ENCODE measurements at regions not wholly inside any gene's neighbourhood (a gene's known extent, or its start where the extent isn't known, plus 50 kb on each side); places are given as distances from the start of the nearest gene placed in this dataset.

GRCh38 chr12:93059925-93060665 is 131.0 kb upstream of the EEA1 start:
- Histone ChIP-seq H3K4me3 (ENCODE audit: low read depth, low read length) (no peak overlapping the region), H3K27me3 (ENCODE audit: insufficient read depth, low read length) (peaks cover 14% of the 10 kb centered on the region), H3K4me1 (ENCODE audit: control insufficient read depth, insufficient read depth, low read length, unreplicated experiment) (no peaks in the 10 kb centered on the region), H3K36me3 (ENCODE audit: insufficient read depth, low read length) (no peaks in the 10 kb centered on the region), H3K79me2 (ENCODE audit: control insufficient read depth, insufficient read depth, low read length, unreplicated experiment) (no peaks in the 10 kb centered on the region), H3K27ac (ENCODE audit: low read depth, low read length) (no peak overlapping the region), H2AFZ (ENCODE audit: low read length, unreplicated experiment) (no peak overlapping the region)

GRCh38 chr12:93060666-93061472 is 131.8 kb upstream of the EEA1 start:
- Histone ChIP-seq H3K4me3 (ENCODE audit: low read depth, low read length) (no peak overlapping the region), H3K36me3 (ENCODE audit: insufficient read depth, low read length) (no peaks in the 10 kb centered on the region), H3K27me3 (ENCODE audit: insufficient read depth, low read length) (peaks cover 14% of the 10 kb centered on the region), H3K27ac (ENCODE audit: low read depth, low read length) (no peak overlapping the region), H3K4me1 (ENCODE audit: control insufficient read depth, insufficient read depth, low read length, unreplicated experiment) (no peaks in the 10 kb centered on the region), H3K79me2 (ENCODE audit: control insufficient read depth, insufficient read depth, low read length, unreplicated experiment) (no peaks in the 10 kb centered on the region), H2AFZ (ENCODE audit: low read length, unreplicated experiment) (no peak overlapping the region)

DNA sequence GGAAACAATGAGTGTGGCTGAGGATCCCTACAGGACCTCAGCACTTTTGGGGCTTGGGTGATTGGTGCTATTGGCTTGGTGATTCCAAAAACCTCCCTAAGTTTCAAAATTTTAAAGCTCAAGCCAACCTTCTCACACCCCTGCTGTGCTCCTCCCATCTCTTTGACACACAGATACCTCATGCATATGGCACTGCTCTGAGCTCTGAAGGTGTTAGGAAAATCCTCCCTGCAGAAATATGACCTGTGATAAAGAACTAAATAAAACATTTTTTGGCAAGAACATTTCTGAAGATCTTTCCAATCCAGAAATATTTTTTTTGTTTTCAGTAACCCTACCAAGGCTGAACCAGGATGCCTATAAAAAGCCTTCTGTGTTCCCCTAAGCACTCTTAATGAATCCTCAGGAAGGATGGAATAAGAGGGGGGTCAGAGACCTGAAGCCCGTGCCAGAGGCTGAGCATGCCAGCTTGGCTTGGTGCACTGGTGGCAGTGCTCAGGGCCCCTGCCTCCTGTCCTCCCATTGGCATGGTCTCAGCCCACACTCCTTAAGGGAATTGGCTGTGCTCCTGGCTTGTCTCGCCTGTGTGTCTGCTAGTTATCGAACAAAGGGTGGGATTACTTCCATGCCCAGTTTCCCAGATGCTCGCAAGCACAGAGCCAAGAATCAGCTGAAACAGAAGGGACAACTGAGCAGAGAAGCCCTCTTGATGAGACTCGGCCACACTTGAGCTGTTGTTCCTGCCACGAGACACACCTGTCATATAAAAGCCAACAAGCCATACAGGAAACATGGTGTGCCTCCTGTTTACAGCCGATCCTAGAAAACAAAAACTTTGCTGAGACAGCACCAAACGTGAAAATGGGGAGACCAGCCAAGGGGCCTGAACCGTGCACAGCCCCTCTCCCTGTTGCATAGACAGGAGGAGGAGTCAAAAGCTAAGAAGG is 132.7 kb upstream of the EEA1 start:
- Histone ChIP-seq H2AFZ (ENCODE audit: low read length, unreplicated experiment) (no peak overlapping the region), H3K36me3 (ENCODE audit: insufficient read depth, low read length) (no peaks in the 10 kb centered on the region), H3K79me2 (ENCODE audit: control insufficient read depth, insufficient read depth, low read length, unreplicated experiment) (no peaks in the 10 kb centered on the region), H3K4me1 (ENCODE audit: control insufficient read depth, insufficient read depth, low read length, unreplicated experiment) (no peaks in the 10 kb centered on the region), H3K27ac (ENCODE audit: low read depth, low read length) (no peak overlapping the region), H3K27me3 (ENCODE audit: insufficient read depth, low read length) (peaks cover 14% of the 10 kb centered on the region), H3K4me3 (ENCODE audit: low read depth, low read length) (no peak overlapping the region)

GRCh38 chr12:93065896-93066295 is 136.8 kb upstream of the EEA1 start:
- Histone ChIP-seq H3K79me2 (ENCODE audit: control insufficient read depth, insufficient read depth, low read length, unreplicated experiment) (no peaks in the 10 kb centered on the region), H3K27me3 (ENCODE audit: insufficient read depth, low read length) (peaks cover 14% of the 10 kb centered on the region), H3K27ac (ENCODE audit: low read depth, low read length) (no peak overlapping the region), H3K4me1 (ENCODE audit: control insufficient read depth, insufficient read depth, low read length, unreplicated experiment) (no peaks in the 10 kb centered on the region), H3K4me3 (ENCODE audit: low read depth, low read length) (no peak overlapping the region), H3K36me3 (ENCODE audit: insufficient read depth, low read length) (no peaks in the 10 kb centered on the region), H2AFZ (ENCODE audit: low read length, unreplicated experiment) (no peak overlapping the region)

- no peak overlapping the region for H3K4me3 ChIP-seq (ENCODE audit: low read depth, low read length)
- no peaks in the 10 kb centered on the region for H3K79me2 ChIP-seq (ENCODE audit: control insufficient read depth, insufficient read depth, low read length, unreplicated experiment)
- H3K27ac ChIP-seq (ENCODE audit: low read depth, low read length): no peak overlapping the region
- no peak overlapping the region for H2AFZ ChIP-seq (ENCODE audit: low read length, unreplicated experiment)
- H3K27me3 ChIP-seq (ENCODE audit: insufficient read depth, low read length): no peaks in the 10 kb centered on the region
- no peaks in the 10 kb centered on the region for H3K4me1 ChIP-seq (ENCODE audit: control insufficient read depth, insufficient read depth, low read length, unreplicated experiment)
- no peaks in the 10 kb centered on the region for H3K36me3 ChIP-seq (ENCODE audit: insufficient read depth, low read length)
Measured at GRCh38 chr12:93072340-93072739, 143.2 kb upstream of the EEA1 start.

DNA sequence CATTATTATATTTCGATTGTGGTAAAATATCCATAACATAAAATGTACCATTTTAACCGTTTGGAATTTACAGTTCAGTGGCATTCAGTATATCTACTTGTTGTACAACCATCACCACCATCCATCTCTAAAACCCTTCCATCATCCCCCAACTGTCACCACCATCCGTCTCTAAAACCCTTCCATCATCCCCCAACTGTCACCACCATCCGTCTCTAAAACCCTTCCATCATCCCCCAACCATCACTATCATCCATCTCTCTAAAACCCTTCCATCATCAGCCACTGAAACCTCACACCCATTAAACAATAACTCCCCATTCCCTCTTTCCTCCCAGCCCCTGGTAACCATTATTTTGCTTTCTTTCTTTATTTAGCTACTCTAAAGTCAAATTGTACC is 144.2 kb upstream of the EEA1 start:
- Histone ChIP-seq H3K27me3 (ENCODE audit: insufficient read depth, low read length) (no peaks in the 10 kb centered on the region), H3K27ac (ENCODE audit: low read depth, low read length) (no peak overlapping the region), H3K4me3 (ENCODE audit: low read depth, low read length) (no peak overlapping the region), H3K36me3 (ENCODE audit: insufficient read depth, low read length) (no peaks in the 10 kb centered on the region), H2AFZ (ENCODE audit: low read length, unreplicated experiment) (no peak overlapping the region), H3K4me1 (ENCODE audit: control insufficient read depth, insufficient read depth, low read length, unreplicated experiment) (no peaks in the 10 kb centered on the region), H3K79me2 (ENCODE audit: control insufficient read depth, insufficient read depth, low read length, unreplicated experiment) (no peaks in the 10 kb centered on the region)

- H3K4me3 ChIP-seq (ENCODE audit: low read depth, low read length): no peak overlapping the region
- H3K79me2 ChIP-seq (ENCODE audit: control insufficient read depth, insufficient read depth, low read length, unreplicated experiment): no peaks in the 10 kb centered on the region
- H3K36me3 ChIP-seq (ENCODE audit: insufficient read depth, low read length): no peaks in the 10 kb centered on the region
- H3K27ac ChIP-seq (ENCODE audit: low read depth, low read length): no peak overlapping the region
- no peaks in the 10 kb centered on the region for H3K27me3 ChIP-seq (ENCODE audit: insufficient read depth, low read length)
- peaks cover 11% of the 10 kb centered on the region for H3K4me1 ChIP-seq (ENCODE audit: control insufficient read depth, insufficient read depth, low read length, unreplicated experiment)
- no peak overlapping the region for H2AFZ ChIP-seq (ENCODE audit: low read length, unreplicated experiment)
Measured at GRCh38 chr12:93078059-93078458, 149.0 kb upstream of the EEA1 start.

DNA sequence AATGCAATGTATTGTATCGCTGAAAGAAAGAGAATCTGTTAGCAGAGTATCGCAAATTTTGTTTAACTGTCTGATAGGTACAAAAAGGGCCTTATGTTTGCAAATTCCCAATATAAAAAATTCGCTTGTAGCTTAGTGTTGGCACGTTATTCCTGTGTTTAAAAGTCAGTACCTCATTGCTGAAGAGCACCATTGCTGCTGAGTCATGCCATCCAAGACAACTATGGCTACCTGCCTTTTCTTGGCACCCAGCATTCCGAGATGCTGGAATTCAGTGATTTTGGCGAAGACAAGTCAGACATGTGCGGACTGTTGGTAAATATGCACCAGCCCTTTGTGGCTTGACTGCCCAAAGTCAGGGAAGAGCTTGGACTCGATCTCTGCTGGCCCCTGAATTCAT is 149.5 kb upstream of the EEA1 start:
- Histone ChIP-seq H2AFZ (ENCODE audit: low read length, unreplicated experiment) (no peak overlapping the region), H3K4me1 (ENCODE audit: control insufficient read depth, insufficient read depth, low read length, unreplicated experiment) (peaks cover 11% of the 10 kb centered on the region), H3K27ac (ENCODE audit: low read depth, low read length) (no peak overlapping the region), H3K36me3 (ENCODE audit: insufficient read depth, low read length) (no peaks in the 10 kb centered on the region), H3K79me2 (ENCODE audit: control insufficient read depth, insufficient read depth, low read length, unreplicated experiment) (no peaks in the 10 kb centered on the region), H3K27me3 (ENCODE audit: insufficient read depth, low read length) (no peaks in the 10 kb centered on the region), H3K4me3 (ENCODE audit: low read depth, low read length) (no peak overlapping the region)

DNA sequence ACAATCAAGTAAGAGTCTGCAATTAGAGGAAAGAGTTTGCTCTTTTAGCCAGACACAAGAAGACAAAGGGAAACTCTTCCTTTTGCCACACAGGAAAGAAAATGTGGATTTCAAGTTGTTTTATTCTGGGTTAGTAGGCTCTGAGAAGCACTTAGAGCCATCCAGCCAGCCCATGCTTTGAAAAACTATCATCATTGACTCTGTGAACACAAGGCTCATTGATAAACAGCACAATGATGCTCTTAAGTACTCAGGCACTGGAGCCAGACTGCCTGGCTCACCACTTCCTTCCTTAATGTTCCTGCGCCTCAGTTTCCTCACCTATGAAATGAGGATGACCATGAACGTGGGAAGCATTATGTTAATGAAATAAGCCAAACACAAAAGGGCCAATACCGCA is 150.2 kb upstream of the EEA1 start:
- Histone ChIP-seq H3K36me3 (ENCODE audit: insufficient read depth, low read length) (no peaks in the 10 kb centered on the region), H3K4me3 (ENCODE audit: low read depth, low read length) (no peak overlapping the region), H3K79me2 (ENCODE audit: control insufficient read depth, insufficient read depth, low read length, unreplicated experiment) (no peaks in the 10 kb centered on the region), H3K27me3 (ENCODE audit: insufficient read depth, low read length) (no peaks in the 10 kb centered on the region), H2AFZ (ENCODE audit: low read length, unreplicated experiment) (no peak overlapping the region), H3K4me1 (ENCODE audit: control insufficient read depth, insufficient read depth, low read length, unreplicated experiment) (peaks cover 11% of the 10 kb centered on the region), H3K27ac (ENCODE audit: low read depth, low read length) (no peak overlapping the region)

GRCh38 chr12:93079976-93080375 is 150.9 kb upstream of the EEA1 start:
- H3K4me1 ChIP-seq (ENCODE audit: control insufficient read depth, insufficient read depth, low read length, unreplicated experiment): peaks cover 11% of the 10 kb centered on the region
- H3K36me3 ChIP-seq (ENCODE audit: insufficient read depth, low read length): no peaks in the 10 kb centered on the region
- no peak overlapping the region for H2AFZ ChIP-seq (ENCODE audit: low read length, unreplicated experiment)
- H3K27ac ChIP-seq (ENCODE audit: low read depth, low read length): no peak overlapping the region
- H3K4me3 ChIP-seq (ENCODE audit: low read depth, low read length): no peak overlapping the region
- no peaks in the 10 kb centered on the region for H3K27me3 ChIP-seq (ENCODE audit: insufficient read depth, low read length)
- no peaks in the 10 kb centered on the region for H3K79me2 ChIP-seq (ENCODE audit: control insufficient read depth, insufficient read depth, low read length, unreplicated experiment)
